NAMALWA (cell line): ENCODE measurements at regions not wholly inside any gene's neighbourhood (a gene's known extent, or its start where the extent isn't known, plus 50 kb on each side); places are given as distances from the start of the nearest gene placed in this dataset.

ENCODE experiments used
- DNase-seq: peaks from one replicate; pipeline ENCODE4 v3.0.0-alpha.2; 2015; ENCODE audit warnings: low spot score

DNA sequence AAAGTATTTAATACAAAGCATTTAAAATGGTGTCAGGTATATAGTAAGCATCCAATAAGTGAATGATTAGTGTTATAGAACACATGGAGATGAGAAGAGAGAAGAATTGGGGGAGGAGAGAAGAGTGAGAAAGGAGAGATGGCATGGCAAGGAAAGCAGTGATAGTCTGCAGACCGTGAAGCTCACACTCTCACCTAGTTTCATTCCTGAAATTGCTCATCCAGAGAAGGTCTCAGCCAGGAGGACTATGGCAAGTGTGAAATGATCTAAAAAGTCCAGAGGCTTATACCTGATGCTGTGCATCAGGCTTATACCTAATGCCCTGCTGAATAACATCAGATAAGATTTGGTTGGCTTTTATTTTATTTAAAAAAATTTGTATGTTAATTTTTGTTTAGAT, 351.6 kb upstream of the KLF12 start:
- no peak for DNase-seq

DNA sequence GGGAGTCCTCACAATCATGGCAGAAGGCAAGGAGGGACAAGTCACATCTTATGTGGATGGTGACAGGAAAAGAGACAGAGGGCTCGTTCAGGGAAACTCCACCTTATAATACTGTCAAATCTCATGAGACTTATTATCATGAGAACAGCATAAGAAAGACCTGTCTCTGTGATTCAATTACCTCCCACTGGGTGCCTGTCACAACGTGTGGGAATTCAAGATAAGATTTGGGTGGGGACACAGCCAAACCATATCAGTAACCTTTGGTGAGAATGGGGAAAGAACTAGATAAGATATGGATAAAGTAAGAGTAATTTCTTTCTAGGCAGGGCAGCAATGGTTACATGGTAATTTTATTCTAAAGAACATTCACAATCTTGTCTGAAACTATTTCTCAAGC, 344.9 kb upstream of the KLF12 start:
- no peak for DNase-seq

DNA sequence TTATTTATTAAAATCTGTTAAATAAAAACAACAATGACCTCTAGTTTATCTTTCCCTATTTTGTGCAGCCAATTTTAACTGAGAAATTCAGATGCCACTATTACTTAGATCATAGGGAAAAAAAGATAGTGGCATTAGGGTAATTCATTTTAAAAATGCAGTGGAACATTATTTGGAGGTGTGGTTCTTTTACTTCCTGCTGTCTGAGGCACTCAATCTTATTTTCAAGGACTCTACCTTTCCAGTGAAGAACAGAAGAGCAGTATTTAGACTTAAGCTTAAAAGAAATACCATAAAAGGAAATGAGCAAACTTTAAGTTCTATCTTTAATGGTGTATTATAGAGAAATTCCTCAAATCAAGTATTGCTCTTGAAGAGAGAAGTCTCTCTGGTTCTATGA, 342.6 kb upstream of the KLF12 start:
- DNase-seq: no peak

DNA sequence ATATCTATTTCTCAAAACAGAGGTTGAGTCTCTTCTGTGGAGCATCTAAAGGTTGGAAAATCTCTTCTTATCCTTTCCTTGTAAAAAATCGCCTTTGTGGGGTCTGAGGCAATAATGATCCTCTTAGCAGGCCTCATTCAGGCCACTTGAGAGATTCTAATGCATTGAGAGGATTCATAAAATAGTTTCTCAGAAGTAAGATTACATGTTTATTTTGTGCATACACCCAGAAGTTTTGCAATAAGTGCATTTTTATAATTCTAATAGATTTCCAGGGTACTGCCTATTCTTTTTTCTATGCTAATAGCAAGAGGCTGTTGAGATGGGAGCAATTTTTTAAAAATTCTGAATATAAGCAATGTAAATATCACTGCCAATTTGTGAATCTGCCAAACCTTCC, 342.2 kb upstream of the KLF12 start:
- DNase-seq: no peak

DNA sequence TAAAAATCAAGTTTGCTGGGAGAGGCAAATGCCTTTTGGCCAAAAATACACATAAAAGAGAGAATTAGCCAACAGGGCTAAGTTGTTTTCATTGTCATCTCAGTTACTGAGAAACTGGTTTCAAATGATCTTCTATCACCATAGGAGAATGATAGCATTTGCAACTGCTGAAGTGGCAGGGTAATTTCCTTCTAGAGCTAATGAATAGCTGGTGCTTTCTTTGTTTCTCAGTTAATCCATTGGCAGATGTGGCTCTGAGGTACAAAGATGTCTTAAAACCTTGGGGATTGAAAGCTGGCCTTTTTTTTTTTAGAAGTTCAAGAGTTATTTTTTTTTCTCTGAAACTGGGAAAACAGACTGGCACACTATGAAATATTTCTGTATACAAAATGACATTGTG, 332.7 kb upstream of the KLF12 start:
- no peak for DNase-seq

DNA sequence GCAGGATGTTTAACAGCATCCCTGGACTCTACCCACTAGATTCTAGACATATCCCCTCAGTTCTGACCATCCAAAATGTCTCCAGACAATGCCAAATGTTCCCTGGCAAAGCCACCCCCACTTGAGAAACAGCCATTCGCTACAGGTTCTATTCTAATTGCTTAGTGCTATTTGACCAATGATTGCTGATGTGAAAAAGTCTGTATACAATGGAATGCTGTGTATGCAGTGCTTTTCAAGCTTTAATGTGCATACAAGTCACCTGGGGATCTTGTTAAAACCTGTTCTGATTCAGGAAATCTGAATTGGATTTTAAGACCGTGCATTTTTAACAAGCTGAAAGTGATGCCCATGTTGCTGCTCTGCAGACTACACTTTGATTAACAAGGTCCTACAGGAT, 331.8 kb upstream of the KLF12 start:
- no peak for DNase-seq

DNA sequence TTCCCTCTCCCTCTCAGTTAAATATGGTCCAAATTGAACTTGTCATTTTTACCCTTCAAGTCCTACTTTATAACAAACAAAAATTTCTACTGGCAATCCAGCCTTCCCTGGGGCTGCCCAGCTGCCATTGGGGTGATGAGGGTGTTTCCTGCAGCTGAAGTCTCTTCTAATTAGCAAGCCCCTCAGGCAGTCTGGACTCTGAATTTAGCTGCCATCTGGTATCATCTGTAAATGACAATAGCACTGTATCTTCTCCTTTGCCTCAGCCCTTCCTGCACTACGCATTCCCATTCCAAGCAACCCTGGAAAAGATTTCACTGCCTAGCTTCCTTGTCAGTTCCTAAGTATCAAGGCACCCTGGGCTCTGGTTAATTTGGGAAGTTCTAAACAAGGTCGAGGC, 331.1 kb upstream of the KLF12 start:
- no peak for DNase-seq

DNA sequence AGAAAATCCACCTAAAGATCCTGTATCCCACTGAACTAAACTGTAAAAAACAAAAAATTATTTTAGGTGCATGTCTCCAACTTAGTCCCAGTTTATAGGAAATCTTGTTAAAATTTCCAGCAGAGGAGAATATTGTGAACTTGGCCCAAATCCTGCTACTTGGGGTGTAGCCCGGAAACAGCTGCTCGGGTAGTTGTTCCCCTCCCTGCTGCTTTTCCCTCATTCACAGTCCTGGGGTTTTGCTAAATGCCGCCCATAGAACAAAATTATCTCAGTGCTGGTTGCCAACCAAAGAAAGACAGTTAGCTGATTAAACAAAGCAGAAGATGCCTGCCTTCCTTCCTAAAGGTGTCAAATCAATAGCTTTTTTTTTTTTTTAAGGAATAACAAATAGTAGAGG, 330.5 kb upstream of the KLF12 start:
- DNase-seq: no peak

DNA sequence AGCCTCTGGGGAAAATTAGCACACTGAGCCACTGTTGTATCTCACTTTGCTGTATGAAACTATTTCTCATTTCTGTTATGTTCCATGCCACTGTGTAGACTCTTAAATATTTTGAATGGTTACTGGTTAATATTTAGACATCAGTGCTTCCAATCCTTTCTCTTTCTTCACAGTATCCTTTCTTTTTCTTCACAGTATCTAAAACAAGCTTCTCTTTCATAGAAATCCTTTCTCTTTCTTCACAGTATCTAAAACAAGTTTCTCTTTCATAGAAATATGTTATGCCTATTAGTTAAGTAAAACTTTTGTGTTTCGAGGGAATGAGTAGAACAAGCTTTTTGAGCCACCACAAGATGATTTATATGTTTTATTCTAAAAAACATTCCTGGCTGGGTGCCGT, 326.8 kb upstream of the KLF12 start:
- no peak for DNase-seq

DNA sequence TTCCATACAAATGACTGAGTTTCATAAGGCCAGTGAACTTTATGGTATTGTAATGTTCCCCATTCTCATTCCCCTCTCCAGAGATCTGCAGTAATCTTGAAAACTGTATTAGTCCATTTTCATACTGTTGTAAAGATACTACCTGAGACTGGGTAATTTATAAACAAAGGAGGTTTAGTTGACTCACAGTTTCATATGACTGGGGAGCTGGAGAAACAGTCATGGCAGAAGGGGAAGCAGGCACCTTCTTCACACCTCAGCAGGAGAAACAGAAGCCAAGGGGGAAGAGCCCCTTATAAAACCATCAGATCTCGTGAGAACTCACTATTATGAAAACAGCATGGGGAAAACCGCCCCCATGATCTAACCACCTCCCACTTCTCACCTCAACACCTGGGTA, 318.7 kb upstream of the KLF12 start:
- no peak for DNase-seq

DNA sequence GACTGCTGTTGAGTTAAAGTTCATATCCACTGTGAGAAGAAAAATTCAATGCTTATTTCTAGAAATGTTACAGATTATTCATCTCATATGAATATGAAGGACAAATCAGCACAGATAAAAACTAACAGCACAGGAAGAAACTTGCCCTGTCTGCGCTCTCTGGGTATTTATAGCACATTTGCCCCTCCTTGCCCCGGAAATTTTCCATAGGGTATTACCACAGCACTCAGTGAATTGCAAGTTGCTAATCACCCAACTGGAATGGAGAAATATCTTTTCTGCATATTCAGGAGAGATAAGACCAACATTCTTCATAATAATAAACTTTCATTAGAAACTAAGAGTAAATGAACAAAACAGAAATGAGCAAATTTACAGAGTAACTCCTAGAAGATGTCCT, 318.0 kb upstream of the KLF12 start:
- no peak for DNase-seq

DNA sequence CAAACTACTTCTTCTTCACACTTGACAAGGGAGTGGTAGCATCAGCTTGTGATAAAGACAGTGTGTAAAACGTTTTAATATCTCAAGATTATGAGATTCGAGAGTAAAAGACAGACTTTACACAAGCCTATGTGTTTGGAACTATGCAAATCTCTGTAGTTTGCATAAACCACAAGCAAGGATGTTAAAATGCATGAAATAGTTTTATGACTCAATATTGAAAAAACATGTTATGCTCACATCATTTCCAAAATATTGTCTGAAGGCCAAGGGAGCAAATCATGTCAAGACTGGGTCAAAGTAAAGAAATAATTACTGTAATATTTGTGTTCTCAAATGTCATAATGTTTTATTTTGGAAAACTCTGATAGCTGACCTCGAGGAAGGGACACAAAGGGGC, 316.8 kb upstream of the KLF12 start:
- DNase-seq: no peak

DNA sequence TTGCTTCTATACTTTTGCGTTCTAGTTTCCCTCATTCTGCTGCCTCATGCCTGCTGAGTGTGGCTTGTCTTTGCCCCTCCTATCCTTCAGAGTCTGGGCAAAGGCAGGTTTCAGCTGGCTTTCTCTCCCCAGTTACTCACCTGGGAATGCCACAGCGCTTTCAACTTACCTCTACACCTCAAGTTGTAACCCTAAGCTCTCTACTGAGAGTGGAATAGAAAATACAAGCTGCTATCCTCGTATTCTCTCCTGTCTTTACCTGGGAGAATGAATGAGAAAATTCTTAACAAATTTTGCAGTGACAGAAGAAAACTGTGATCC, 316.3 kb upstream of the KLF12 start:
- no peak for DNase-seq

DNA sequence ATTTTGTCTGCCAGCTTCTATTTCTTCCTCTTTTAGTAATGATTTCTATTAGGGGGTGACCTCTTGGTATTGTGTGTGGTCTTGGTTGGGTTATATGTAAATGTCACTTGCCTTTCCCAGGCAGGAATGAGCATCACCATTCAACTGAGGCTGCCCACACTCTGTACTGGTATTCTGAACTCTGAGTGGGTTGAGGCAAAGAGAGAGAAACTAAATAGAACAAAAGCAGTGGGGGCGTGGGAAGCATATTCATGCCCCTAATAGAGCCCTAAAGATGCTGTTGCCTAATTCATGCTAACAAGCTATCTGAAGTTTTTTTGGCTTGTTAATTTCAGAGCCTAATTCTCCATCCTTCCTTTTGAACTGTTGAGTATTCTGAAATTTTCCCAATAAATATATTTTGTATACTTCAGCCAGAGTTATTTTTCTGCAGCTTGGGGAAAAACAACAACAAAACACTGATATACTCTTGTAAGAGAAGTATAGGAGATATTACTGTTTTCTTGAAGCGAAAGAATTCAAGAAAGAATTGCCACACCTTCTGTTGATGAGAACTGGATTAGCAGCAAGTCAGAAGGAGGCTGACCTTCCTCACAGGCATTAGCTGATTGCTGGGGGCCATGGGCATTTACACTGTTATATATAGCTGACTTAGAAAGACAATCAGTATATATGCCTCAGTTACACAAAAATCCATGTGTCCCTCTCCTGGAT, 315.8 kb upstream of the KLF12 start:
- no peak for DNase-seq

DNA sequence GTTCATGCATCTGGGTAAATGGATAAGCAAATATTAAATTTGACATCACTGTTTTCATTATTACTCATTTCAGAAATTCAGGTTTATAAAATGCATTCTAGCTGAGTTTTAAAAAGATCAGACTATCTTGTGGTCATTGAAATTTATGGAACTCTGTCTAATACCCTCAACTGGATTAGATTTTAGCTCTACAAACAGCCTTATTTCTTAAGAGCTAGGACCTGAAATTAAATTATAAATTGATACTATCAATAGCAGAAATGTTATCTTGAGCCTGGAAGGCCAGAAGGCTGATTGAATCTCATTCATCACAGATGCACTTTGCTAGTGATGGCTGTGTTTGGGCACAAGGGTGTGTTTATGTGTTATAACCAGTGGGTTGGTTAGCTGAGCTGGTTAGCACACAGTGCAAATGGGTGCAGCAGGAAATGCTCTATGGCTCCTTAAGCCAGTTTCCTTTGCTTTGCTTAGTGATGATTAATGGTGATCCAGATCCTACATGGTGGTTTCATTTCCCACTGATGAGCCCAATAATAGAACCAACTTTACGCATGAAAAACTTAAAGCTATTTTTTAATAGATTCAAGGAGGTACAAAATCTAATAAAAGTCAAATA, 310.8 kb upstream of the KLF12 start:
- no peak for DNase-seq

DNA sequence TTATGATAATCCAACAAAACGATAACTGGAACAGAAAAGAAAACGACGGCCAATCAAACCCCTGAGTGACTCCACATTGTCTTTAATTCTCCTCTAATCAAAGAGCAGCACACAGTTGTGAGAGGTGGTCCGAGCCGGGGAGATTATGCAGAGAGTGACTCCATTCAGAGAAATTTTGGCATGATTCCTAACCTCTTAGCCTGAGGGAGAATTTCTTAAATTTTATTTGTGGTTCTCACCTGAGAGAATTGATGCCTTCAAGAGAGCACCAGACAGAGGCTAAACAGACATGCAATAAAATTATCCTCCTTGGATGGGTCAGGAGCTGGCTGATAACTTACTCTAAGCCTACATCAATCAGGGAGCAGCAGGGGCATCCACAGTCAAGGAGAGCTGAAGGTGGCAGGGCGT, 310.0 kb upstream of the KLF12 start:
- DNase-seq: no peak

DNA sequence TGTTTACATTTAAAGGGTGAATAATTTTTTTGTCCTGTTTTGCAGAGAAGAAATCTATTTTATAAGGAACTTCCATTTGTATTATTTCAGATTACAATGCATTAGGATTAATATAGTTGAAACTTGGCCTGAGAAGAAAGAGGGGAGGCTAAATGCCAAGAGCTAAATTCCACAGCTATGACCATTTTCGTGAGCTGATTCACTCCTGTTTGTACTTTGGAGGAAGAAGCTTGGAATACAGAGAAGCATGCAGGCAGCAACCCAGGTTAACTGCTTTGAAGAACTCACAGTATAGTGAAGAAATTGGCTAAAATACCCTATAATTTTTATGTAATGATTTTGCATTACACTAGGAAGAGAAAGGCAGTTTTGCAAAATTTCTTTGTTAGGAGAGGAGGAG, 309.4 kb upstream of the KLF12 start:
- DNase-seq: no peak

DNA sequence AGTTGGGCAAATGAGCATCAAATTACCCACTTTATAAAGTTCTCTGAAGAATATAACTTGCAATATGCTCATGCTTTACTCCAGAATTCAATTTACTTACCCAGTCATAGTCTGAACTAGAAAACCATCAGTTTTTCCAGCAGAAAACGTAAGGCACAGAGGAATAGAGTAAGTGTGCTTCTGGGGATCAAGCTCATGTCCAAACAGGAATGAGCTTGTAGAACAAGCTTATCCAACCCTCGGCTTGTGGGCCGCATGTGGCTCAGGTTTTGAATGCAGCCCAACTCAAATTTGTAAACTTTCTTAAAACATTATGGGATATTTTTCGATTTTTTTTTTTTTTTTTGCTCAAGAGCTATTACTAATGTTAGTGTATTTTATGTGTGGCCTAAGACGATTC, 308.5 kb upstream of the KLF12 start:
- no peak for DNase-seq

DNA sequence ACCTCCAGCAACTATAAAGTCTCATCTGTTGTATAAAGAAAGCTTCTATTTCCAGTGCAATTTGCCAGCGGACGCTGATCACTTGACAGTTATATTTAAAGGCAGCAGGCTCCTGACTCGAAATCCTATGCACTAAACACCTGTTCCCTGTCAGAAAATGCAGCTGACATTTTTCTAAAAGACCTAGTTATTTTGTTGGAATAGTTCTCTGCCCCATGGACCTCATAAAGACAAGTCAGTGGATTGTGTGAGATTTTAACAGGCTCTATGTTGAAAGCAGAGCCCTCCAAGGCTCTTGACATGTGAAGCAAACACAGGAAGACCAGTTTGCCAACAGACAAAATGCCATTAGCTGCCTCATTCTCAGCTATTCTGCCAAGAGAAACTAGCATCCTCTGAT, 304.7 kb upstream of the KLF12 start:
- no peak for DNase-seq

DNA sequence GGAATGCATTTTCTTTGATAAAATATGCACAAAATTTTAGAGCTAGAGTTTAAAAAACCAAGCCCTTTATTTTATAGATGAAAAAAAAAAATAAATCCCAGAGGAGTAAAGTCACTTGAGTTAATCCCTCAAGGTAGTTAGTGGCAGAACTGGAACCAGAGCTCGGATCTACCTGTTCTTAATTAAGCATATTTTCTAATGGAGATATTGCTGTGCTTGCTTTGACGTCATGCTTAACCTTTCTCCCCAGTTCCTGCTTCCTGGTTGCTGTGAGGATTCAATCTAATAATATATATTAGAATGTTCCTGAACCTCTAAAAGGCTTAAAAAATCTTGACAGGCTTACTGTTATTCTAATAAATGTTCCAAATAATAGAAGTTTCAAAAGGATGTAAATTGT, 300.6 kb upstream of the KLF12 start:
- DNase-seq: no peak

DNA sequence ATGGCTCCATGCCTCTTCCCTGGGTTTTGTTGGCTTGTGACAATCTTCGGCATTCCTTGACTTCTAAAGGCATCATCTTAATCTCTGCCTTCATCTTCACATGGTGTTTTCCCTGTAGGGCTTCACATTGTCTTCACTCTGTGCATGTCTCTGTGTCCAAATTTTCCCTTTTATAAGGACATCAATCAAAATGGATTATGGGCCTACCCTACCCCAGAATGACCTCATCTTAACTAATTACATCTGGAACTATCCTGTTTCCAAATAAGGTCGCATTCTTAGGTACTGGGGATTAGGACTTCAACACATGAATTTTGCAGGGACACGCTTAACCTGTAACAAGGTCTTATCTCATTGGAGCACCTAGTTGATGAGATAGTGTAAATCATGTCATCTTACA, 290.3 kb upstream of the KLF12 start:
- no peak for DNase-seq

DNA sequence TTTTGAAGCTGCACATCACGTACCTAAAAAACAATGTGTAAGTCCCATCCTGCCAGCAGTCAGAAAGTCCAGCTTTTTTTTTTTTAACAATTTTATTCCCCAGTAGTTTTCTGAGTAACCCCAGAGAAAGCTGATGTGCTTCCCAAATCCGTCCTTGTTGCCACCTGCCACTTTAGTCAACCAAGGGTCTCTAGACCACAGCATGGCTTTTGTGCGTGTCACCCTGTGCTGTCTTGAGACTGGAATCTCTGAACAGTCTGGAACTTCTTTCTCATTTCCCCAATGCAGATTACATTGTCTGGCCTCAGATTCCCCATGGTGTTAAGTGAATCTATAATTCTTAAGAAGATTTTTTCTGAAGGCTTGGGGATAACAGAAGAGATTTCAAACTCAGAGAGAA, 289.2 kb upstream of the KLF12 start:
- no peak for DNase-seq

DNA sequence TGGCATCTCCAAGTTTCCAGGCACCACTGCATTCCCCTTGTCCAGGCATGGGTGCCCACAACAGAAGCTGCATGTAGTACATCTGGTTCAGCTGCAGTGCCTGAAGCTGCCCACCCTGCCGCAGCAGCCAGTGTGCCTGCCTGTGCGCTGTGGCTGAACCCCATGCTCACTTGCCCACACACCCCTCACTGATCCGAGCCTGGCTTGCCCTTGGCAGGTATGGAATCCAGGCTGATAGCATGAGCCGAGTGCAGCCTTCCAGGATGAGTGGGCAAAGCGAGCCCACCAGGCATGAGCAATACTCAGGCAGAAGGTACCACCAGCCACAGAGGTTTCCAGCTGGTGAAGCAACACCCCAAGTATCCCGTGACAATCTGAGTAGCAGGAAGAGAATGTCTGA, 280.3 kb upstream of the KLF12 start:
- DNase-seq: no peak

DNA sequence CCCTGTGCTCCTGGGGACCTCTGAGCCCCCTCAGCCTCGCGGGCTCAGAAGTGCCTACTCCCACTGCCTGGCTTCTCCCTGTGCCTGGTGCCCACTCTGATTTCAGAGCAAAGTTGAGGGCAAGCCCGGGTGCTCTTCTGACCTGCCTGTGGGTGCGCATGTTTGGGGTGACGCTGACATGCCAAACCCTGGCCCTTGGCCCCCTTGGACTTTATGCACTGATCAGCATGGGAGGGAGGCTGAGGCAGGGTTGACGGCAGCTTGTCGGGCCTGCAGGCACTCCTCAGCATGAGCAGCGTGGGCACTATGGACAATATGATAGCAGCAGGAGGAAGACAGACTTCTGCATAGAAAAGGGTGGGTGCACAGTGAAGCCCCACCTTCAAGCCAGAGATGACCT, 279.3 kb upstream of the KLF12 start:
- DNase-seq: no peak

DNA sequence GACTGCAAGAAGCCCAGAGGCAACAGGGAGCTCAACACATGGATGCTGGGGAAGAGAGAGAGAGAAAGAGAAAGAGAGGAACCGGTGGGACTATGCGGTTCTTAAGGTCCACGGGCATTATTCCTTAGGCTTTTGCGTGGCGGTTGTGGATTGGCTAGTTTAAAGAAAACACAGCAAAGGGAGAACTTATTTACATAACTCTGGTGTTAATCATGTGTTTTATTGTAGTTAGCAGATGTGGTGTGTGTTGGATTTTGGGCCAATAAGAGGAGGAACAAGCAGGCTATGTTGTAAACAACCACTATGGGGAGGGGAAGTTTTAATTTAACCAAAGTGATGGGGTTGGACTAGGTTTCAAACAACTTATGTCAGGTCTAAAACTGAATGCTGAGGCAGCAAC, 275.3 kb upstream of the KLF12 start:
- DNase-seq: no peak
